MG63 (cell line): ENCODE measurements at regions not wholly inside any gene's neighbourhood (a gene's known extent, or its start where the extent isn't known, plus 50 kb on each side); places are given as distances from the start of the nearest gene placed in this dataset.
A peak's percentile ranks its signal among the peaks of the same experiment; 100 is the strongest.
"Not testable (repeated sequence)": the region's sequence is repeated elsewhere in the genome, so short reads cannot be mapped to it uniquely, and the experiment has no call there.

Experiments used
- DNase-seq: peaks from one replicate; pipeline ENCODE4 v3.0.0-alpha.2; 2020
- H3K27me3 ChIP-seq: fragments of 250-450 bp; sonication (Bioruptor Pico); 2 replicates; pipeline ENCODE4 v1.5.1; 2020; ENCODE audit warnings: mild to moderate bottlenecking, moderate library complexity
- H3K36me3 ChIP-seq: fragments of 250-450 bp; sonication (Bioruptor Pico); 2 replicates; pipeline ENCODE4 v1.5.1; 2020; ENCODE audit warnings: mild to moderate bottlenecking, moderate library complexity
- H3K4me3 ChIP-seq: fragments of 250-450 bp; sonication (Bioruptor Pico); 2 replicates; pipeline ENCODE4 v1.5.1; 2020; ENCODE audit warnings: mild to moderate bottlenecking, moderate library complexity
- H3K9me3 ChIP-seq: fragments of 250-450 bp; sonication (Bioruptor Pico); 2 replicates; pipeline ENCODE4 v1.5.1; 2020; ENCODE audit warnings: mild to moderate bottlenecking, moderate library complexity

GRCh38 chr5:108560581-108560980, 178.7 kb upstream of the FBXL17 start:
- Histone ChIP-seq H3K36me3 (no peaks in the 10 kb centered on the region), H3K9me3 (no peaks in the 10 kb centered on the region), H3K27me3 (no peaks in the 10 kb centered on the region), H3K4me3 (no peak overlapping the region)
- DNase-seq = peak; percentile 42

DNA sequence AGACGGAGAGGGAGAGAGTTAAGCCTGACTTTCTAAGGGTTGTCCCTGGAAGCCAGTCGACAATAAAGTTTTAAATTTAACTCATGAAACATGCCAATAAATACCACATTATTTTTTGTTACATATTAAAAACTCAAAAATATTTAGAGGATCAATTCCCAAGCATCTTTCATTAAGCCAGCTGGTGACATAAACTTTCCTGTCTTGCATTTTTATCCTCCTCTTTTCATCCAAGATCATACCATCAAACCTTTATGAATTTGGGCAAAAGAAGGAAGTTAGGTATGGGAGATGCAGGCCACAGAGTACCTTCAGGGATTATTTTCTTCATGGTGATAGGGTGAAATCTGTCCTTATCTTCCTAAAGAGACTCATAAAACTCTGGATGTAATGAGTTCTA, 178.3 kb upstream of the FBXL17 start:
- no peaks in the 10 kb centered on the region for H3K27me3 ChIP-seq
- DNase-seq = no peak
- H3K36me3 ChIP-seq = no peaks in the 10 kb centered on the region
- H3K4me3 ChIP-seq = no peak overlapping the region
- H3K9me3 ChIP-seq = no peaks in the 10 kb centered on the region

- not testable (repeated sequence) for H3K4me3 ChIP-seq, H3K36me3 ChIP-seq, DNase-seq, H3K27me3 ChIP-seq, H3K9me3 ChIP-seq
Observed at GRCh38 chr5:108558840-108559239, 176.9 kb upstream of the FBXL17 start.

GRCh38 chr5:108558142-108558541, 176.2 kb upstream of the FBXL17 start:
- H3K9me3 ChIP-seq, H3K36me3 ChIP-seq, H3K4me3 ChIP-seq, DNase-seq, H3K27me3 ChIP-seq: not testable (repeated sequence)

DNA sequence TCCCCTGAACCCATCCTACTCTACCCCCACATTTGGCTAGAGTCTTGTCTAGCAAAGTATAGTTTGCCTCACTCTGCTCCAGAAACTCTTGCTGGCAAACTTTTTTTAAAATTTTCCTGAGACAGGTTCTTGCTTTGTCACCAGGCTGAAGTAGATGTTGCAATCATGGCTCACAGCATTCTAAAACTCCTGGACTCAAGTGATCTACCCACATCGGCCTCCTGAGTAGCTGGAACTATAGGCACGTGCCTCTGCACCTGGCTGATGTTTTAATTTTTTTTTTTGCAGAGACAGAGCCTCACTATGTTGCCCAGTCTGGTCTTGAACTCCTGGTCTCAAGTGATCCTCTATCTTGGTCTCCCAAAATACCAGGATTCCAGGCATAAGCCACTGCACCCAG, 175.8 kb upstream of the FBXL17 start:
- Histone ChIP-seq H3K4me3 (no peak overlapping the region), H3K27me3 (no peaks in the 10 kb centered on the region), H3K9me3 (no peaks in the 10 kb centered on the region), H3K36me3 (no peaks in the 10 kb centered on the region)
- DNase-seq = no peak

DNA sequence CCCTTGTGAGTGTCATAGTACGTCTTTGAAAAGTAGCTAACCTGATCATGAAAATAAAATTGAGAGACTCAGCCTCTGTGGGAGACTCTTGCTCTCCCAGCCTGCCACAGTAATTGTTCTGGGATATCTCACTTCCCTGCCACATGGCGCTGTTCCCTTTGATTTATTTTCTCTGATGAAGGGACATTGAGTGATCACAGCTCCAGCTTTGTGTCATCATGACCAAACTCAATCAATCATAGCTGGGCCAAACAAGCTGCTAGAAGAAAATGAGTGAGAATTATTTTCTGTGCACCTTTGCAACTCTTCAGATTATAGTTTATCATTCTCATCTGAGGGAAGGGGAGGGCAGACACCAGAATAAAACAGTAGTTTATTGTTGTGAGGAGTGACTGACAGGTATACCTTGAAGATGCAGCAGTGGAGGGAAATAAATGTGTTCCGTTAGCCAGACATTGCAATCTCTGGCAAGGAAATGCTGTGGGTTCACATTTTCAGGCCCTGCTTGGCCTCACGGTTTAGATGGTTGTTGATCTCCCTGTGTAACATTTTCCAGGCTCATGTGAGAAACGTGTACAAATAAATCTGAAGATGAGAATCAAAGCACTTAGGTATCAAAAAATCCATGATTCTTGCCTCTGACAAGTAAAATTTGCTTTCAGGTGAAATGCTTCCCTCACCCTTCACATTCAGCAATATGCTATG, 174.7 kb upstream of the FBXL17 start:
- H3K4me3 ChIP-seq = no peak overlapping the region

DNA sequence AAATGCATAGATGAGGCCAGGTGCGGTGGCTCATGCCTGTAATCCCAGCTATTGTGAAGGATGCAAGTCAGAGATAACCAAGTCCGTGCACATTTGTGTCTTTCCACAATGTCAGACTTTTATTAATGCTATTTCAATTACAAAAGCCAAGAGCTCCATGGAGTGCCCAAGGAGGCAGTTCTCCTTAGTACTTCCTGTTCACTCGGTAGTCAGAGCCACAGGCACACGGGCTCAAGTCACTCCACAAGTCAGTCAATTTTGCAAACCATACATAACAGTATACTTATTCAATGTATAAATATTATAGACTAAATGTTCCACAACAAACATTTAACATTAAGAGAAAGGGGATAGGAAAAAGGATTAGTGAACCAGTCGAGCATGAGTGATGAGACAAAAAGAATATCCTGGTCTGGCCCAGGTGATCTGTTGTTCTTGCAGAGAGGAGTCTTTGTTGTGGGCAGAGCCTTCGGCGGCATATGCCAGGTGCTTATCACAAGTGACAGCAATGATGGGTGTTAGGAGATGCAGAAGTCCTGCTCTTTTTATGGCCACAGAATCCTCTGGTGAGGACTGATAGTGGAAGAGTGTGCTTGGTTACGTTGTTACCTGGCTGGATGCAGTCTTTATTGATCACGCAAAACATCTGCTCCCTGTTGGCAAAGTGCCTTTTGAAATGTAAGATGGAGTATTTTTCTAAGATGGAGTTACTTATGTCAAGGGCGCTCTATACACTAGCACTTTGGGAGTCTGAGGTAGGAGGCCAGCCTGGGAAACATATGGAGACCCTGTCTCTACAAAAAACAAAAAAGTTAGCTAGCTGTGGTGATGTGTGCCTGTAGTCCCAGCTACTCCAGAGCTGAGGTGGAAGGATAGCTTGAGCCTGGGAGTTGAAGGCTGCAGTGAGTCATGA, 167.0 kb upstream of the FBXL17 start:
- Histone ChIP-seq H3K4me3 (no peak overlapping the region), H3K9me3 (no peaks in the 10 kb centered on the region), H3K36me3 (no peaks in the 10 kb centered on the region), H3K27me3 (peaks cover 2% of the 10 kb centered on the region; the same call in 1 of the 2 replicates)
- DNase-seq = no peak

More for the DNA sequence above, 174.7 kb upstream of the FBXL17 start:
- Histone ChIP-seq H3K27me3 (no peaks in the 10 kb centered on the region), H3K9me3 (no peaks in the 10 kb centered on the region), H3K36me3 (no peaks in the 10 kb centered on the region)
- DNase-seq = no peak

DNA sequence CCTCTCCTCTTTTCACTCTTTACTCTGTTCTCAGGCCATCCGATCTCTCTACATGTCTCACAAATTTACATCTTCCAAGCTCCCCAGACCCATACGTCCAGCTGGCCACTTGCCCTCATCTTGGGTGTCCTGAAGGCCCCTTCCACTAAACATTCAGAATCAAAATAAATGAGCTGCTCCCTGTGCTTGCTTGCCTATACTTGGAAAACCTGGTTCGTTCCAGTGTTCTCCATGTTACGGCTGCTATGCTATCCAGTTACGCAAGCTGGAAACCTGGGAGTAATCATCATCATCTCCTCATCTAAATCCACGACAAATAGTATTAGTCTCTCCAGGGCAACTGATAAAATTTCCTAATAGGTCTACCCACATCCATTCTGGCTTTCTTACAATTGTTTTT, 165.0 kb upstream of the FBXL17 start:
- H3K36me3 ChIP-seq = no peaks in the 10 kb centered on the region
- DNase-seq = no peak
- peaks cover 2% of the 10 kb centered on the region; the same call in 1 of the 2 replicates for H3K27me3 ChIP-seq
- H3K4me3 ChIP-seq = no peak overlapping the region
- no peaks in the 10 kb centered on the region for H3K9me3 ChIP-seq

GRCh38 chr5:108545301-108545700, 163.4 kb upstream of the FBXL17 start:
- Histone ChIP-seq H3K9me3 (no peaks in the 10 kb centered on the region), H3K36me3 (no peaks in the 10 kb centered on the region), H3K4me3 (no peak overlapping the region), H3K27me3 (peaks cover 2% of the 10 kb centered on the region; the same call in 1 of the 2 replicates)
- no peak for DNase-seq

- Histone ChIP-seq H3K27me3 (peaks cover 5% of the 10 kb centered on the region; the same call in 1 of the 2 replicates), H3K4me3 (no peak overlapping the region), H3K9me3 (no peaks in the 10 kb centered on the region), H3K36me3 (no peaks in the 10 kb centered on the region)
- no peak for DNase-seq
Observed at GRCh38 chr5:108543486-108543885, 161.6 kb upstream of the FBXL17 start.

DNA sequence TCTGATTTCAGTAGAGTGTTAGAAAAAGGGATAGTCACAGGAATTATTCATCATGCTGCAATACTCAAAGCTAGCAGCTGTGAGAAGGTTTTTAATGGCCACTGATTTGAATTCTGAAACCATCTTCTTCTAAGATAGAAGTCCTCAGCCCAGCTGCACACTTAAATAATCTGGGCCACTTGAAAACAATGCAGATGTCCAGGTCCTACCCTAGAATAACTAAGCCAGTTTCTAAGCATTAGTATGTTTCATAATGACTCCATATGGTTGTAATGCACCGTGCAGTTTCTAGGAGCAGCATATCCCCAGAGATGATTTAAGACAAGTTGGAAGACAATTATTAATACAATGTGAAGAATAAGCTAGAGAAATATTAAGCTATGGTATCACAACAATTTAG, 159.9 kb upstream of the FBXL17 start:
- Histone ChIP-seq H3K36me3 (no peaks in the 10 kb centered on the region), H3K9me3 (no peaks in the 10 kb centered on the region), H3K27me3 (peaks cover 5% of the 10 kb centered on the region; the same call in 1 of the 2 replicates)

DNA sequence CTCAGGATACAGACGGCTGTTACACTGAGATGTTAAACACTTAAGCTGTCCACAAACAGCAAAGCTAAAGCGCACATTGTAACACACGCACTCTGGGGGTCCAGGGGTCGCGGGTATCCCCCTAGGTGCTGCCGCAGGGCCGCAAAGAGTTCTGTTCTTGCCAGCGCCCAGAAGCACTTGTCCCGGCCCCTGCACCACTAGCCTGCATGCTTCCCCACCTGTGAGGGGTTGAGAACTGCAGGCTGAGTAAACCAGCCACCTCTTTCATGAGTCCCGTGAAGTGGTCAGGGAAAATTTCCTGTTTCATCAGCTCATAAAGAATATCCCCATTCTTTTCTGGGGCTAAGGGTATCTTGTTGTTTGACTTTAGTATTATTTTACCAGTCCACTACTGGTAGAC, 154.4 kb upstream of the FBXL17 start:
- H3K36me3 ChIP-seq = no peaks in the 10 kb centered on the region
- H3K4me3 ChIP-seq = no peak overlapping the region
- peaks cover 10% of the 10 kb centered on the region for H3K27me3 ChIP-seq
- DNase-seq = no peak
- H3K9me3 ChIP-seq = no peaks in the 10 kb centered on the region

More for the DNA sequence above, 159.9 kb upstream of the FBXL17 start:
- no peak overlapping the region for H3K4me3 ChIP-seq
- no peak for DNase-seq

DNA sequence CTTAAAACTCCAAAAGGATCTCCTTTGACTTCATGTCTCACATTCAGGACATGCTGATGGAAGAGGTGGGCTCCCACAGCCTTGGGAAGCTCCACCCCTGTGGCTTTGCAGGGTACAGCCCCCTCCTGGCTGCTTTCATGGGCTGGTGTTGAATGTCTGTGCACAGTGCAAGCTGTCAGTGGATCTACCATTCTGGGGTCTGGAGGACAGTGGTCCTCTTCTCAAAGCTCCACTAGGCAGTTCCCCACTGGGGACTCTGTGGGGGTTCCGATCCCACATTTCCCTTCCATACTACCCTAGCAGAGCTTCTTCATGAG, 150.2 kb upstream of the FBXL17 start:
- H3K4me3 ChIP-seq, H3K36me3 ChIP-seq, H3K9me3 ChIP-seq, H3K27me3 ChIP-seq, DNase-seq: not testable (repeated sequence)

GRCh38 chr5:108531367-108532128, 149.7 kb upstream of the FBXL17 start:
- no peak for DNase-seq
- Histone ChIP-seq H3K27me3 (peaks cover 10% of the 10 kb centered on the region; the same call in 1 of the 2 replicates), H3K9me3 (peaks cover 7% of the 10 kb centered on the region), H3K4me3 (no peak overlapping the region), H3K36me3 (no peaks in the 10 kb centered on the region)

DNA sequence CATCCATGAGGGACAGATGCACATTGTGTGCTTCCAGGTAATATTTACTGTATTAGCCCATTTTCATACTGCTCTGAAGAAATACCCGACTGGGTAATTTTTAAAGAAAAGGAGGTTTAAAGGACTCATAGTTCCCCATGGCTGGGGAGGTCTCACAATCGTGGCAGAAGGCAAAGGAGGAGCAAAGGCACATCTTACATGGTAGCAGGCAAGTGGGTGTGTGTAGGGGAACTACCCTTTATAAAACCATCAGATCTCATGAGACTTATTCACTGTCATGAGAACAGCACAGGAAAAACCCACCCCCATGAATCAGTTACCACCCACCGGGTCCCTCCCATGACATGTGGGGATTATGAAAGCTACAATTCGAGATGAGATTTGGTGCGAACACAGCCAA, 148.8 kb upstream of the FBXL17 start:
- Histone ChIP-seq H3K36me3 (no peaks in the 10 kb centered on the region), H3K27me3 (0 out of 2 replicates have a peak, but pooled peaks cover 6% of the 10 kb centered on the region), H3K4me3 (no peak overlapping the region), H3K9me3 (peaks cover 8% of the 10 kb centered on the region)
- no peak for DNase-seq

- peaks cover 9% of the 10 kb centered on the region; the same call in 1 of the 2 replicates for H3K27me3 ChIP-seq
- no peak for DNase-seq
- H3K9me3 ChIP-seq = peaks cover 8% of the 10 kb centered on the region
- H3K36me3 ChIP-seq = no peaks in the 10 kb centered on the region
- no peak overlapping the region for H3K4me3 ChIP-seq
Observed at GRCh38 chr5:108529381-108529780, 147.5 kb upstream of the FBXL17 start.

GRCh38 chr5:108528655-108529054, 146.8 kb upstream of the FBXL17 start:
- no peak for DNase-seq
- Histone ChIP-seq H3K4me3 (no peak overlapping the region), H3K36me3 (no peaks in the 10 kb centered on the region), H3K9me3 (peaks cover 8% of the 10 kb centered on the region), H3K27me3 (peaks cover 5% of the 10 kb centered on the region; the same call in 1 of the 2 replicates)
